ENCODE measurements at regions not wholly inside any gene's neighbourhood (a gene's known extent, or its start where the extent isn't known, plus 50 kb on each side); places are given as distances from the start of the nearest gene placed in this dataset.

DNA sequence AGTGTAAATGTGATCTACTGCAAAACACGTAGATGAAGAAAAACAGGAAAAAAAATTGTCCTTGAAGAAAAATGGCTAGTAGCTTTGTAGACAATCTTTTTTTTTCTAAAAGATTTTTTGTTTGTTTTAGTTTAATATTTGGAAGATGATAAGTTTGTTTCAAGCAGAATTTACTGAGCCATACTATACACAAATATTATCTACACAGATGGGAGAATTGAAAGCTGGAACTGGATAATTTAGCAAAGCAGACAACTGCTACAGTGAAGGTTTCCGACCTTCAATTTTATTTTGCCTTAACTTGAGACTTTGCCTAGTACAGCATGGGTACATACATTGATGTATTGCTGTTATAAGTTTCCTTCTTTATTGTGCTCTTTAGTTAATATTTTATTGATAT is 313.0 kb upstream of the PDGFD start:
- DNase-seq (no peak), ATAC-seq (no peak)
- H3K27ac ChIP-seq = no peak overlapping the region
- intact Hi-C loops (cut with DNase I) = no loop called here
- WGBS, 3 donors = 85 to 88% (median 87%) methylated on average over 2 of the region's 2 CpGs
- H3K4me3 ChIP-seq = no peak overlapping the region
- H3K27me3 ChIP-seq (ENCODE audit: insufficient read depth in 3 of 3, low read length in 2 of 3) = no peaks in the 10 kb centered on the region
- H3K4me1 ChIP-seq = no peaks in the 10 kb centered on the region
- no peak for TF ChIP-seq CTCF (IDR thresholded peaks at IDR 0.05)
- peaks cover under 1% of the 10 kb centered on the region for H3K9me3 ChIP-seq
- H3K36me3 ChIP-seq (ENCODE audit: insufficient read depth in 1 of 2, low read depth in 1 of 2) = no peaks in the 10 kb centered on the region

DNA sequence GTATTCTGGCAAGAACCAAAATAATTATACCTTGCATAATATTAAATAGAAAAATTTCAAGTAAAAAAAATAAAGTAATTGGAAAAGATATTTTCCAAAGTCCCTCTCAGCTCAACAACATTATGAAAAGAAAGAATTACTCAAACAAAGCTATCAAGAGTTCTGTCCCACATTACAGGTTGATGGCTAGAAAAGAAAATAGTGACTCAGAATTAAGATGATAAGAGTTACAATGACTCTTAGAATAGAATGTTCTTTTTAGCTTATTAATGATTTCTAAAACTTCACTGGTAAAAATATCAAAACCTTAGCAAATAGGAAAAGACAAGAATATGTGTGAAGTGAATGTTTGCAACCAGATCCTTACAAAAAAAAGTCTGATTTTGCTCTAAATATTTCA is 312.5 kb upstream of the PDGFD start:
- intact Hi-C loops (cut with DNase I) = no loop called here
- TF ChIP-seq CTCF (IDR thresholded peaks at IDR 0.05) = no peak
- Histone ChIP-seq H3K9me3 (no peaks in the 10 kb centered on the region), H3K4me3 (no peak overlapping the region), H3K27ac (no peak overlapping the region), H3K4me1 (no peaks in the 10 kb centered on the region), H3K27me3 (ENCODE audit: insufficient read depth in 3 of 3, low read length in 2 of 3) (no peaks in the 10 kb centered on the region), H3K36me3 (ENCODE audit: insufficient read depth in 1 of 2, low read depth in 1 of 2) (no peaks in the 10 kb centered on the region)
- no peak for ATAC-seq
- no peak for DNase-seq

DNA sequence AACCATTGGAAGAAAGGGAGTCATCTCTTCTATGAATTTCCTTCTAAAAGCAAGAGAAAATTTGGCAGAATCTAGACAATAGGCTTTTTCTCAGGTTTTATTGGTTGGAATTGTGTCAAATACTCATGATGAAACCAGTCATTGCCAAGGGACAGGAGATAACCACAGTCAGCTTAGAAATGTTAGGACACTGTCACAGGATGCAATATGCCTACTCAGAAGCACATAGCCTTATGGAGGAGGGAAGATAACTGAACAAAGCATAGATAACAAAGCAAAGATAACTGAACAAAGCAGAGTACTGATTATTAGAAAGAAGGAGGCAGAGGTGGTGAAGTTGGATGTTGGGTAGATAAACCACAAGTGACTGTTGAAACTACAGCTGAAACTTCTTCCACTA is 303.5 kb upstream of the PDGFD start:
- no peak for TF ChIP-seq CTCF (IDR thresholded peaks at IDR 0.05)
- ATAC-seq (no peak), DNase-seq (no peak)
- Histone ChIP-seq H3K4me1 (no peaks in the 10 kb centered on the region), H3K36me3 (ENCODE audit: insufficient read depth in 1 of 2, low read depth in 1 of 2) (no peaks in the 10 kb centered on the region), H3K9me3 (no peaks in the 10 kb centered on the region), H3K27me3 (ENCODE audit: insufficient read depth in 3 of 3, low read length in 2 of 3) (no peaks in the 10 kb centered on the region), H3K27ac (no peak overlapping the region), H3K4me3 (no peak overlapping the region)
- intact Hi-C loops (cut with DNase I) = no loop called here

- 31 to 58% (median 31%) methylated on average over 1 of the region's 1 CpG for whole genome bisulfite sequencing, 3 donors
- no peak overlapping the region for H3K27ac ChIP-seq
Observed at GRCh38 chr11:104465321-104465720, 301.4 kb upstream of the PDGFD start.

More at GRCh38 chr11:104465321-104465720, 301.4 kb upstream of the PDGFD start:
- ATAC-seq = no peak
- DNase-seq = no peak
- no peak for TF ChIP-seq CTCF (IDR thresholded peaks at IDR 0.05)
- no peaks in the 10 kb centered on the region for H3K9me3 ChIP-seq
- no peak overlapping the region for H3K4me3 ChIP-seq
- no peaks in the 10 kb centered on the region for H3K36me3 ChIP-seq (ENCODE audit: insufficient read depth in 1 of 2, low read depth in 1 of 2)
- no peaks in the 10 kb centered on the region for H3K27me3 ChIP-seq (ENCODE audit: insufficient read depth in 3 of 3, low read length in 2 of 3)
- intact Hi-C loops (cut with DNase I) = no loop called here
- peaks cover 7% of the 10 kb centered on the region for H3K4me1 ChIP-seq
